Activated naive CD4-positive, alpha-beta T cell treated with anti-CD3 and anti-CD28 coated beads, Interleukin-2, amount 50 U/mL, for 16 hours (primary cell): ENCODE measurements at regions not wholly inside any gene's neighbourhood (a gene's known extent, or its start where the extent isn't known, plus 50 kb on each side); places are given as distances from the start of the nearest gene placed in this dataset.
"Not testable (repeated sequence)": the region's sequence is repeated elsewhere in the genome, so short reads cannot be mapped to it uniquely, and the experiment has no call there.

ENCODE experiments used
- DNase-seq: peaks from one replicate; pipeline ENCODE4 v3.0.0-alpha.2; 2020

DNA sequence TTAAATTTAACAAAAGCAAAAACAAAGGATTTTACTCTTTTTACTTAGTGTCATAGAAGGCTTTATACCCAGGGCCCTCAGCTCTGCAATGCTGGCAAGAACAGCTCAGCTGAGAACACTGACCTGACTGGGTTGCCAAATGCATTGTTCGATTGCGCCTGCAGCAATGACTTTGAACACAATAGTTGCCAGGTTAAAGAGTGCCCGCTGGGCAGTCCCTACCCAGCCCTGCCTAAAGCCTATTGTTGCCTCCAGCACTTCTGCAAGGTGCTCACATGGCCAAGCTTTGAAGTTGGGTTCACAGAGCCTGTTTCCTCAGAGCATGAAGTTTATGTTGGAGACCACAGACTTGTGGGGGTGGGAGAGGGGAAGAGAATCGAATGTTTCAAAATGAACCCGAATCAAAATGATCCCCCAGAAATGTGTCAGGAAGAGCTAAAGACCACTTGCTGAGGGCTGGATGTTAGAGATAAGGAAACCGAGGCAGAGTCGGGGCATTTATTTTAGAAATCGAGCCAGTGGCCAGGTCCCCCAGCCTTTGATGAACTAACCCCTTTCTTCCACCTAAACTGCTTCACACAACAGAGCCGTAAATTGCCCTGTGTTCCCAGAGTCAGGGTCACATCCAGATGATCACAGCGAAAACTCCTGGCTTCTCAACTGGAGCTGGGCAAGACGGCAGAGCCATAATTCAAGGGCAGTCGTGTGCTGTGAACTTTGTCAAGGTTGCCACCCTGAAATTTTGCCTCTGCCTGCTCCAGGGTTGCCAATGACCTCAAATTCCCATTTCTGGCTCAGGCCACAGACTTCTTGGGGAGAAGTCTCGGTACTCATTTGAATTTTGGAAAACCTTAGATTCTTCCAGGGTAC is 55.0 kb downstream of the FOXA2 start:
- DNase-seq, result no peak

DNA sequence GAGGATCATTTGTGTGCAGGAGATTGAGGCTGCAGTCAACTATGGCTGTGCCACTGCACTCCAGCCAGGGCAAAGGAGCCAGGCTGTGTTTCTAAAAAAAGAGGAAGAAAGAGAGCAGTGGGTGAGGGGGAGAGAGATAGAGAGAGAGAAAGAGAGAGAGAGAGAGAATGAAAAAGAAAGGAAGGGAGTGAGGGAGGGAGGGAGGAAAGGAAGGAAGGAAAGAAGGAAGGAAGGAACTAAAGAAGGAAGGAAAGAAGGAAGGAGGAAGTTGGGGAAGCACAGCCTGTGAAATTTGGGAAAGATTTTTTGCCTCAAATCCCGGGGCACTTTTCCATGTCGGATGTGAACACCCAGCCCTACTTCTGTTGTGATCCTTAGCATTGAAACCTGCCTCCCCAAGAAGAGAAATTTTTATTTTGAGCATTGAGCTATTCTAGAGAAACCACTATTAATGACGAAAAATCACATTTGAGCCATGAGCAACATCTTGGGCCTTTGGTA is 57.8 kb downstream of the FOXA2 start:
- DNase-seq, result no peak

DNA sequence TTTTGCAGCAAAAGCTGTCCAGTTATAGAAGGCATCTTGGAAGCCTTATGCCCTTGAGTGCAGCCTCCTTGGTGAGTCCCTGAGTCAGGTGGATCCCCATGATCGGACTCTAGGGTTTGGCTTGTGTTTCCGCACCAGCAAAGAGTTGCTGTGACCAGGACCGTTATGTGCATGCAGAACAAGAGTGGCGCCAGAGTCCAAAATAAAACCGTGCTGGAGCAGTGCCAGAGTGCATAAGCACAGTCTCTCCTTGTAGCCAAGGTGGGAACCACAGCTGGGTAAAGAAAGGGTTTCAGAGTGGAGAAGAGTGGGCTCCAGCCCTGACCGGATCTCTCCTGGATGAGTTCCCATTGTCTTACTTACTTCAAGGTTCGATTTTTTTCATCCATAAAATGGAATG is 58.6 kb downstream of the FOXA2 start:
- DNase-seq, result no peak

DNA sequence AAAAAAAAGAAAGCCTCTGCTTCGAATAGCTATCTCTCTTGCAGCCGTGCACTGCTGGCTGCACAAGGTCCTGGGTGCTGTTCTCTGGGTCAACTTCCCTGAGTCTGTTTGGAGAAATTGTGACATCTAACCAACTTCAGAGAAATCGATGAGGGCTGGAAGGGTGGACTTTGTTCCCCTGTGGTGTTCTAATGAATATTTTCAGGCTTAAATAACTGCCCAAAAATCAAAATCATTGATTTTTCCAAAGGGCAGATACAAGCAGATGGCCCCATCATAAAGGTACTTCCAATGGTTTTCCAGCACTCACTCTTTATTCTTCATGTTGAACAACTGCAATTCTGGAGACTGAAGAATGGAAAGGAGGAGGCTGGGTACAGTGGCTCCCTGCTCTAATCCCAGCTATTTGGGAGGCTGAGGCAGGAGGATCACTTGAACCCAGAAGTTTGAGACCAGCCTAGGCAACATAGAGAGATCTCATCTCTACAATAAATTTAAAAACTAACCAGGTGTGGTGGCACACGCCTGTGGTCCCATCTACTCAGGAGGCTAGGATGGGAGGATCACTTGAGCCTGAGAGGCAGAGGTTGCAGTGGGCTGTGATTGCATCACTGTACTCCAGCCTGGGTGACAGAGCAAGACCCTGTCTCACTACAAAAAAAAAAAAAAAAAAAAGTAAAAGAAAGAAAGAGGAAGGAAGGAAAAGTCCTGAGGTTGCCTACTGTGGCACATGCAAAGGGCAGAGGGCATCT is 59.1 kb downstream of the FOXA2 start:
- DNase-seq, result no peak

DNA sequence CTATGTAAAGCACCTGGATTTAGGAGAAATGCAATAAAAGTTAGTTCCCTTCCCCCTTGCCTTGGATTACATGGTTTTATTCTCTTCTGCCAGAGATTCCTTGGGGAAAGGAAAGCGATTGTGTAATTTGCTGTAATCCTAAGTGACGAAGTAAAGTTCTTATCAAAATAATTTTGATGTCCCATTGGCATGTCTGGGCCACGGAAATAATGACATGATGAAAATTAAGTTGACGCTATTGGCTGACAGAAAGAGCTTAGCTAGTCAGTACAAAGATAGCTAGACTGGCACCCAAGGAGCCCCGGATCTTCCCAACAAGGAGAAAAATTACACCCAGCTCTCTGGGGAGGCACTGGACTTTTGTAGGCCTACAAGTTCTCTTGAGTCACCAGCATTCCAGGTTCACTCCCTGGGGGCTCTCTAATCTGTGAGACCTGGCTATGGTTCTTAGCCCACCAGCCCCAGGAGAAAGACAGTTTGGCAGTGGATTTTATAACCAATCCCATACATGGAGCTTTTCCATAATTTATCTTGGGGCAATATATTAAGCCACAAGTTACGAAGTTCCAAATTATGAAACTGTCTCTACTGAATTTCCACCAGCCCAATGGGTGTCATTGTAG is 59.9 kb downstream of the FOXA2 start:
- DNase-seq, result no peak

DNA sequence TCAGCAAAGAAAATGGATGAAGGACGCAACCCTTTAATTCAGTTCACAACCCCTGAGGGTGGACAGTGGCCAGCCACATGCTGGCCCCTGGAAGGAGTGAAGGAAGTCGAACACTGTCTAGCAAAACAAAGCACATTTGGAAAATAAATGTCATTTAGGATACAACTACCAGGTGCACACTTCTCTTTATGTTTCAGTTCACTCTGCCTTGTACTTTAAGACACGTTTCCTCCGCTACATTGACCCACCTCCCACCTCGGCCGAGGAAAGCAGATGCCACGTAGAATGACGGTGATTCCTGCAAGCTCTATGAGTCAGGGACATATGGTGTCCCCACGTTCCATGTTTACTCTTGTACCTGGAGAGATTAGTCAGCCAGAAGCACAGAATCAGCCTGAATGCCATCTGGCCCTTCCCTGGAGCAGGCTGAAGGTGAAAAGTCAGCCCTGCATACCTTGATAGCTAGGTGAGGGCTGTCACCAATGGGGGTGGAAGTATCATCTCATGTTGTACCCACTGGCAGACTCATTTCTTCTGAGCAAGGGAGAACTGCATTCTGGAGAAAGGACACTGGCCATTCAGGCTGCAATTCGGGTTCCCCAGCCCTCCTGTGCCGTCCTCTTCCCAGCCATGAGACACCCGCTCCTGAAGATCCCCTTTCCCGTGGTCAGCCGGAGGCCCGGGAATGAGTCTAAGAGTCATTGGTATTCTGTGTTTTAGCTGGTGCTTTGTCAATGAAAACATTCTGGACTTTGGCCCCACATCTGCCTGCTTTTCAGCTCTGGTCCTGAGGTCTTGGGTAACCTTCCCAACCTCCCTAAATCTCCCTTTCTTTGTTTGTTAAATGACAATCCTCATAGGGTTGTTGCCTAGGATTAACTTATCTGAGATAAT is 60.6 kb downstream of the FOXA2 start:
- no peak for DNase-seq

DNA sequence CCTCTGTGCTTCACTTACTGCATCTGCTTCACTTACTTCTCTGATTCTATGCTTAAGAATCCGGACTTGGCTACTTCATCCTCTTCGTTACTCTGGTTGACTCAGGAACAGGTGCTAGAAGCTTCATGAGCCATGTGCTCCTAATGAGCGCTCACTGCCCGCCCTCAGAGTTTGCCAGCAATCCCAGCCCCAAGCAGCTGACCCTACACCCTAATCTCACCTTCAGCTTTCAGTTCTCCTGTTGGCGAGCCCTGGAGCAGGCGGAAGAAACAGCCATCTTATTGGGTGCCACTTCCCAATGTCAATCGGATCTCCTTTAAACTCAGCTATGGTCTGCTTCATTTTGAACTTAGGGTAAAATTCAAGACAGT is 61.3 kb downstream of the FOXA2 start:
- DNase-seq, result no peak

DNA sequence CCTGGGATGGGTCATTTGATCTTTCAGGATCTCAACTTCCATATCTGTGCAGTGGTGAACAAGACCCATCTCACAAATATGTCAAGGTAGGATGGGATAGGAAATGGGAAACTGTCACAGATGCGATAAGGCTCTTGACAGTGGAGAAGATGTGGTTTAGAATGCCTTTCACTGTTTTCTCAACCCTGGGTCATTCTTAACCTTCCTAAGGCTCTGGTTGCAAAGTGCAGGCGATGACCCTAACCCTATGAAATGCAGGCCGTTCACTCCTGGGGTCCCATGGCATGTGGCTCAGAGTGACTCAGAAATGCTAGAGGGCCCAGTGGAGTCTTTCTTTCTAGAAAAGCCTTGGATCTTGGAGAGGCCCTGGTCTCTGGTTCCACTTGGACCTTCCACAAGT is 61.7 kb downstream of the FOXA2 start:
- no peak for DNase-seq

DNA sequence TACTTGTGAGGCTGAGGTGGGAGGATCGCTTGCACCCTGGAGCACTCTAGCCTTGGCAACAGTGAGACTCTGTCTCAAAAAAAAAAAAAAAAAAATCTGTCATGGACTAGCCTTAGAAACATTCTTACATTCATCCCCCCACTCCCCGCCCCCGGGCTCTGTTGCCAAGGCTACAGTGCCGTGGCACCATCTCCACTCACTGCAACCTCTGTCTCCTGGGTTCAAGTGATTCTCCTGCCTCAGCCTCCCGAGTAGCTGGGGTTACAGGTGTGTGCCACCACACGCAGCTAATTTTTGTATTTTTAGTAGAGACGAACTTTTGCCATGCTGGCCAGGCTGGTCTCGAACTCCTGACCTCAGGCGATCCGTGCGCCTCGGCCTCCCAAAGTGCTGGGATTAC is 62.4 kb downstream of the FOXA2 start:
- not testable (repeated sequence) for DNase-seq

DNA sequence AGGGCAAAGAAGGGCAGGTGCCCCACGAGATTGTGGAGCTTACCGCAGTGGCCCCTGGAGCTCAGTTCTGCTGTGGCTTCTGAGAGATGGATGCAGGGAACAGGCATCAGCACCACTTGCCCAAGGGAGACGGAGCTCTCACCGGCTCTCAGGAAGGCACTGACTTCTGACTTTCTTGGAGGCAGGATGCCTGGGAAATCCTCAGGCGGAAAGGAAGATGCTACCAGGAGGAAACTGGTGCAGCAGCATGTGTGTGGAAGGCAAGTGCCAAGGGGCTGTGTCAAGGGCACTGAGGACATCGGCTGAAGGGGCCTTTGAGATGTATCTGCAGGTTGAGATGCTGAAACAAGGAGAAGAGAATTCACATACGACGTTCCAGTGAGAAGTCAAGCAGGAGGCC is 64.0 kb downstream of the FOXA2 start:
- DNase-seq, result no peak

DNA sequence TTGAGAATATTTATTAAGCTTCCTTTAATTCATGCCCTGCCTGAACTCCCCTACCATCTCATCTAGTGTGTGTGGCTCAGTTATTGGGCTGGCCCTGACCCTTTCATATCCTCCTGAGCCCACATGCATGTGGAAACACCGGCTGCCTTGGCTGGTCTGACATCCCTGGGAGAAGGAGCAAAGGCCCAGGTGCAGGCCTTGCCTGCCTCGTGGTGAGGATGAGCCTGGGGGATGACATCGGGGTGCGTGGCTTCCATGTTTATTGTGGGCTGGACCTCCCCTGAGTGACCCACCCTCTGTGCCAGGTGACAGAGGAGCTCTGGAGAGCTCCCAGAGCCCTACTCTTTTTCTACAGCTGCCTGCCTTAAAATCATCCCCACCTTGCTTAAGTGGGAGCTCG is 69.1 kb downstream of the FOXA2 start:
- no peak for DNase-seq

DNA sequence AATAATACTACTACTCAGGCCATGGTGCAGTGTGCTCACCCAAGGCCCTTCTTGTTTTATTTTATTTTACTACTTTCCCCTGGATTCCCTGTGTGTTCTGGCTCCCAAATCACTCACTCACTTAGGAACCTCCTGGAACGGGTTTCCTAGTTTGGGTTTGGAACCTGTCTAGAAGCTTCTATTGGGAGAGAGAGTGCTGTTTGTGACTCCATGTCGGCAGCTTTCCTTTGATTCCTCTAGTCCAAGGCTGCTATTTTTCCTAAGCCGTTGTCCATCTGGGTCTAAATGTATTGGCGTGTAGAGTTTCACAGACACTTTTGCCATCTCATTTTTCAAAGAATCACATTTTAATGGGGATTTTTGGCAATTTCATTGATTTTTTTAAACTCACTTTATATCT is 70.8 kb downstream of the FOXA2 start:
- no peak for DNase-seq

DNA sequence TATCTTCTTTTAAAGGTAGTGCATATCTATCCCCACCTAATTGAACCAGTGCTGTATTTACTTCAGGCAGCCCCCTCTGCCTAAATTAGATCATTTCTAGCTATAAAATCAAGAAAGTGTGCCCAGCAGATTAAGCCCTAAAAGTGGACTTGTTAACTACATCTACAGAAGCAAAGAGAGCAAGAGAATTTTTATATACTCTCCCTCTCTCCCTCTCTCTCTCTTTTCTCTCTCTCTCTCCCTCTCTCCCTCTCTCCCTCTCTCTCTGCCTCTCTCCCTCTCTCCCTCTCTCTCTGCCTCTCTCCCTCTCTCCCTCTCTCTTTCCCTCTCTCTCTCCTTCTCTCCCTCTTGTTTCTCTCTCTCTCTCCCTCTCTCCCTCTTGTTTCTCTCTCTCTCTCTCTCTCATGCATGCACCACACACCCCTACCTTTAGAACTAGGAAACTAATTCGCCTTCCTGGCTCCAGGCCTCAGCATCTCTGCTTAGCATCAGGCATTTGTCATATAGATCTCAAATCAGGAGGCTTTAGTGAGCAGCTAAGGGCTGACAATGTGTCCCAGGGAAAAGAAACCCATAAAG is 71.4 kb downstream of the FOXA2 start:
- no peak for DNase-seq

DNA sequence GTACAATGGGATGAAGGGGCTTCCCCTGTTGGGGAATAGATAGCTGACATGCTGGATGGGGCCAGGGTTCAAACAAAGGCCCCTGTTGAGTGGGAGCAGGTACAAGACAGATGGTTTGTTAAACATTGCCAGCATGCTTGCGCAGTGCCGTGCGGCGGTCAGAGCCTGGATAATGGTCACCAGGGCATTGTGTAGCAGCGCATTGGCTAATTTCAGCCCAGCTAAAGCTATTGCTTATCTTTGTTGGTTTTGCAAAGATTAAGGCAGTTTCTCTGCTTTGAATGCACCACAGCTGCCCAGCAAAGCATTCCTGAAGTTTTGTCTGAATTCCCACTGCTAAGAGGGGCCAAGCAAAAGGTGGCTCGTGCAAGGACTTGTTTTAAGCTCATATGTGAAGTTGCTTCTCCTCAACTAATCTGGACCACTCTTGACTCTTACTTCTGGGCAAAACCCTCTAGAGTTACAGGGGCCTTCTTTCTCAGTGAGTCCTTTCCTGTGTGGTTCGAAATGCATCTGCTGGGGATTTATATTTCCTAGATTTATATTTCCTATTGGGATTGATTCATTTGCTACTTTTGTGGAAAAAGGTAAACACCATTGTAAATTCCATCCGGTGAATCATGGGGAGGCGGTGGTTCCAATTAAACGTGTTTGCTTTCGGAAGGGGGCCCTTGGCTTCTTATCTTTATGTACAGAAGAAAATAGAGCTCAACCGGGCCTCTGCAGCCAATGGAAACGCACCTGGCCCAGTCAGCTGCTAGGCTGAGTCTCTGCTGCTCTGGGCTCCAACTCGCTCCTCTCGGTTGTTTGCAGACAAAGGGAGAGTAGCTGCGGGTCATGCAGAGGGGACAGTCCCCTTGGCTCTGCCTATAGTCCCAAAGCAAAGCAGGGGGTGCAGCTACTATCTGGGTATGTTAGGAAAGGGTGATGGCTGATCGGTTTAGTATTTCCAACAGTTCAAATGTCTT is 72.1 kb downstream of the FOXA2 start:
- no peak for DNase-seq

DNA sequence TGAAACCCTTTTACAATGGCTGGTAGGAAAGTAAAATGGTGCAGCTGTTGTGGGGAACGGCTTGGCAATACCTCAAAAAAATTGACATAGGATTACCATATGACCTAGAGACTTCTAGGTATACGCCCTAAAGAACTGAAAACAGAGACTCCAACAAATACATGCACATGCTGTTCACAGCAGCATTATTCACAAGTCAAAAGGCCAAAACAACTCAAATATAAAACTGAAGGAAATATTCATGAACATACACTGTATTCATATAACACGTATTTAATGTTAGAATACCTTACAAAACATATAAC is 74.6 kb downstream of the FOXA2 start:
- DNase-seq, result no peak

DNA sequence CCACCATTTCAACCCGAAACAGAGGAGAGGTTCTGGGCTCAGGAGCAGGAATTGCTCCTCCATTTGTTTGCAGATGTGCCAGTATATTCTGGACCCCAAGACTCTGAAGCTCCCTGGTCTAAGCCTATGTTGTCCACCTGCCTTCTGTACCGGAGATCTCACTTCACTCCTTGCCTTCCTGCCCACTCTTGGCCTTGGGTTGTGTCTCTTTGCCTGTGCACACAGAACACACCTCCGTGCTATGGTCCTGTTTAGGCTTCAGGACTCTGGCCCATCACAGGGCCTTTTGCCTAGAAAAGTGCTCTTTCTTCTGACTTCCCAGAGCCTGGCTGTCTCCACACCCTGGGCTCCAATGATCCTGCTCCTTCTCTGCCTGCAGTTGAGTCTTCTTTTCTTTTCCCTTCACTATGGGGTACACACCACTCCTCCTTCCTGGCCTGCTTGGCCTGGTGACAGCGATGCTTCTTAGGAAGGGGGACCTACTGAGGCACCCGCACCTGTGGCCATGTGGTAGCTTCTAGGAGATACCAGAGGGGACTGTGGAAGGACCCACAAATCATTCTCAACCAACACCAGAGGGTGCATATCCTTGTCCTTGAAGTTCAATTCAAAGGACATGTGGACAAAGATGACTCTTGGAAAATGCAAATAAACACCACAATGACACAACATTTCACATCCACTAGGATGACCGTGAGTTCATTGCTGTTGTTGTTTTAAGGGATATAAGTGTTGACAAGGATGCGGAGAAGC is 75.1 kb downstream of the FOXA2 start:
- DNase-seq, result no peak

DNA sequence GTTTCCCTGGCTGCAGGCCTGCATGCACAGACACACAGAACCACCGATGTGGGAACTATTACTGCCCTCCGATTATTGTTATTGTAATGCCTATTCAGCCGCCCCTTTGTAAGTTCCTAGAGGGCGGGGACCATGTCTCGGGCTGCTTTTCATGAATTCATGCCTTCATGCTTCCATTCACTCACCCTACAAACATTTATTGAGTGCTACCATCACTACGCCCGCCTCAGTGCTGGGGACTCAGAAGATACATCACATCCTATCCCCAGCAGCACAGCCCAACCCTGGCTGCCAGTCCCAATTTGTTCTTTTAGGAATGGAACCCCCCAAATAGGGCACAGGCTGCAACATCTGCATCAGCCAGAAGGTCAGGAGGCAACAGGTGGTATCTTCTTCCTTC is 75.9 kb downstream of the FOXA2 start:
- no peak for DNase-seq

DNA sequence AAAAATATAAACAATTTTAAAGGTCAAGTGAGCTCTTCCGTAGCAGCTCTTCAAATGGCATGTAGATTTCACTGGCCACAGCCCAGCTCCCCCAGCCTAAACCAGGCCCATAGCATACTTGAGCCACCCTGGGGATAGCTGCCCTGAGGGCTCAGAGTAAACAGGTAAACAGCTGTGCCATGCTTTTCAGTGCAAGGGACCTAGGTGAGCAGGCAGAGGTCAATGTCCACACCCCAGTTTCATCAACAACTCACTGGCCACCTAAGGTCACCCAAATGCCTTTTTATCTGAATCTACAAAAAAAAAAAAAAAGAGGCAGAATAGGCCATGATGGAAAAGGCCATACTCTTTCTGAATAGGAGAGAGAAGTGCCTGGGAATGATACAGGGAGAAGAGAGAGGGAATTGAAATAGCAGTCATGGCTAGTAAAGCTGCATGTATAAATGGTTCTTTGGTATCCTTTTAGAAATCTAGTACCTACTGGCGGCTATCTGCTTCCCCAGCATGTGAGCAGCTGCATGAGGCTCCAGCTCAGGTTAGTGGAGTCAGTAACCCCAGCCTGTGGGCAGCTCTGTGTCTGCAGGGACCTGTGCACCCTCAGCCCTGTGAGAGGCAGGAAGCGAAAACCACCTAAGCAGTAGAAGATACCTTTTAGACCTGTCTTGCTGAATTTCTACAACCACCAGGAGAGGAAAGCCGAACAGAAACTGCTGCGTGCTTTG is 77.0 kb downstream of the FOXA2 start:
- no peak for DNase-seq

DNA sequence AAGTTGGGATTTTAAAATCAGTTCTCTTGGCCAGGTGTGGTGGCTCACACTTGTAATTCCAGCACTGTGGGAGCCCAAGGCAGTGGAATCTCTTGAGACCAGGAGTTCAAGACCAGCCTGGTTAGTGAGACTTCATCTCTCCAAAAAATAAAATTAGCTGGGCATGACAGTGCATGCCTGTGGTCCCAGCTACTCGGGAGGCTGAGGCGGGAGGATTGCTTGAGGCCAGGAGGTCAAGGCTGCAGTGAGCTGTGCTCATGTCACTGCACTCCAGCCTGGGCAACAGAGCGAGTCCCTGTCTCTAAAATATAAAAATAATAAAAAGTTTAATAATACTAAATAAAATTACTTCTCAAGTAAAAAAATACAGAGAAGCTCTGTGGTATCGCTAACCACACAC is 77.5 kb downstream of the FOXA2 start:
- DNase-seq, result no peak

DNA sequence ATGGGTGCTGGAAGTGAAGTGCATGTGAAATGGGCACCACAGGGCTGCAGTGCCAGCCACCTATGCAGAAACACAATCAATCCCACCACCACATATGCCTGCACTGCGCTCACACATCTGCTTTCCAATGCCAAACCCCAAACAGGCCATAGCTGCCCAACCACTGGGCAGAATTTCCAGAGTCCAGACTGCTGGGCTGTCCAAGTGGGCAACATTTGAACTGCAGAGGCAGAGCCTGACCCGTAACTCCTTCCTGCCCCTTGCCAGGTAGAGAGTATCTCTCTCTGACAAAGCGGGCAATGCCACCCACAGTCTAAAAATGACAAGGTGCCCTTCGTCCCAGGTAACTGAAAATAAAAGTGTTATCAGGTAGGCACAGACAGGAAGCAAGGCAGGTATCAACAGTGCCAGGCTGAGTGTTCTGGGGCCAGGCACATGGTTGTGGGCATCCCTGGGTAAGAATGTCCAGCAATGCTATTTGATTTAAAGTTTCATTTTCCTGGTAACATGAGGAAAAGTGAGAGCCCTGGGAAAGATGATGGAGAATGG is 79.5 kb downstream of the FOXA2 start:
- no peak for DNase-seq
